Mesothelial cell of epicardium (in vitro differentiated cells): ENCODE measurements at regions not wholly inside any gene's neighbourhood (a gene's known extent, or its start where the extent isn't known, plus 50 kb on each side); places are given as distances from the start of the nearest gene placed in this dataset.

Experiments used
- DNase-seq, 2 experiments: peaks; one replicate each; pipeline ENCODE4 v3.0.0; 2021; ENCODE audit warnings: low spot score in 2 of 2; ENCODE audit not compliant: unreplicated experiment in 2 of 2
- H3K27ac Mint-ChIP-seq: 2 replicates; pipeline ENCODE4 v1.8.0; 2021; ENCODE audit warnings: mixed read lengths
- H3K27me3 Mint-ChIP-seq: 2 replicates; pipeline ENCODE4 v1.8.0; 2021; ENCODE audit warnings: low read depth, mixed read lengths
- H3K36me3 Mint-ChIP-seq: 2 replicates; pipeline ENCODE4 v1.8.0; 2021; ENCODE audit warnings: mixed read lengths
- H3K4me1 Mint-ChIP-seq: 2 replicates; pipeline ENCODE4 v1.8.0; 2021; ENCODE audit warnings: mixed read lengths
- H3K4me3 Mint-ChIP-seq: 2 replicates; pipeline ENCODE4 v1.8.0; 2021; ENCODE audit warnings: mild to moderate bottlenecking, moderate library complexity, mixed read lengths
- H3K9me3 Mint-ChIP-seq: 2 replicates; pipeline ENCODE4 v1.8.0; 2021; ENCODE audit warnings: mixed read lengths
- CTCF ChIP-seq: fragments of 200-600 bp; sonication (generic); IDR thresholded peaks from one replicate; pipeline ENCODE4 v1.5.0; 2021; ENCODE audit warnings: antibody characterized with exemption; ENCODE audit not compliant: unreplicated experiment

GRCh38 chr6:165872311-165872710 is 209.3 kb upstream of the PDE10A start:
- no peak overlapping the region for H3K27ac Mint-ChIP-seq
- H3K27me3 Mint-ChIP-seq, result peaks cover 78% of the 10 kb centered on the region

GRCh38 chr6:165871571-165871970 is 208.5 kb upstream of the PDE10A start:
- Mint-ChIP-seq H3K27me3 (peaks cover 79% of the 10 kb centered on the region), H3K36me3 (no peaks in the 10 kb centered on the region), H3K9me3 (peaks cover 43% of the 10 kb centered on the region), H3K4me3 (no peak overlapping the region), H3K27ac (no peak overlapping the region), H3K4me1 (no peaks in the 10 kb centered on the region)
- no peak for DNase-seq
- no peak for TF ChIP-seq CTCF

More at GRCh38 chr6:165872311-165872710, 209.3 kb upstream of the PDE10A start:
- Mint-ChIP-seq H3K4me1 (no peaks in the 10 kb centered on the region), H3K36me3 (no peaks in the 10 kb centered on the region), H3K4me3 (no peak overlapping the region), H3K9me3 (peaks cover 36% of the 10 kb centered on the region)
- no peak for TF ChIP-seq CTCF
- DNase-seq, result no peak

GRCh38 chr6:165869526-165869925 is 206.5 kb upstream of the PDE10A start:
- H3K4me1 Mint-ChIP-seq, result no peaks in the 10 kb centered on the region
- peaks cover 48% of the 10 kb centered on the region for H3K9me3 Mint-ChIP-seq
- H3K27ac Mint-ChIP-seq, result no peak overlapping the region
- H3K4me3 Mint-ChIP-seq, result no peak overlapping the region
- H3K36me3 Mint-ChIP-seq, result no peaks in the 10 kb centered on the region
- no peak for TF ChIP-seq CTCF
- DNase-seq, result no peak
- peaks cover 73% of the 10 kb centered on the region for H3K27me3 Mint-ChIP-seq

GRCh38 chr6:165864925-165865324 is 201.9 kb upstream of the PDE10A start:
- TF ChIP-seq CTCF, result no peak
- peaks cover 38% of the 10 kb centered on the region for H3K9me3 Mint-ChIP-seq
- H3K27ac Mint-ChIP-seq, result no peak overlapping the region
- peaks cover 71% of the 10 kb centered on the region for H3K27me3 Mint-ChIP-seq
- no peaks in the 10 kb centered on the region for H3K36me3 Mint-ChIP-seq
- DNase-seq, result no peak
- H3K4me1 Mint-ChIP-seq, result no peaks in the 10 kb centered on the region
- no peak overlapping the region for H3K4me3 Mint-ChIP-seq

GRCh38 chr6:165864218-165864617 is 201.2 kb upstream of the PDE10A start:
- peaks cover 69% of the 10 kb centered on the region for H3K27me3 Mint-ChIP-seq
- H3K9me3 Mint-ChIP-seq, result peaks cover 31% of the 10 kb centered on the region
- H3K4me3 Mint-ChIP-seq, result no peak overlapping the region
- H3K36me3 Mint-ChIP-seq, result no peaks in the 10 kb centered on the region
- TF ChIP-seq CTCF, result no peak
- no peaks in the 10 kb centered on the region for H3K4me1 Mint-ChIP-seq
- DNase-seq, result no peak
- H3K27ac Mint-ChIP-seq, result no peak overlapping the region

- Mint-ChIP-seq H3K4me3 (no peak overlapping the region), H3K27me3 (peaks cover 73% of the 10 kb centered on the region), H3K9me3 (peaks cover 27% of the 10 kb centered on the region), H3K4me1 (no peaks in the 10 kb centered on the region), H3K36me3 (no peaks in the 10 kb centered on the region), H3K27ac (no peak overlapping the region)
- TF ChIP-seq CTCF, result no peak
- no peak for DNase-seq
Observed at GRCh38 chr6:165863801-165864200, 200.8 kb upstream of the PDE10A start.
